ENCODE measurements at regions not wholly inside any gene's neighbourhood (a gene's known extent, or its start where the extent isn't known, plus 50 kb on each side); places are given as distances from the start of the nearest gene placed in this dataset.

GRCh38 chr5:58911270-58911669 is 328.4 kb downstream of the RAB3C start:
- DNase-seq, result no peak

GRCh38 chr5:58912116-58912515 is 329.2 kb downstream of the RAB3C start:
- peak; percentile 39 for DNase-seq

- no peak for DNase-seq
Measured at GRCh38 chr5:58913406-58913990, 330.6 kb downstream of the RAB3C start.

- no peak for DNase-seq
Measured at GRCh38 chr5:58918021-58918729, 335.3 kb downstream of the RAB3C start.

Measured in inflammatory macrophage treated with lipopolysaccharide for 4 hours (primary cell).